Osteoblast (primary cell): ENCODE measurements at regions not wholly inside any gene's neighbourhood (a gene's known extent, or its start where the extent isn't known, plus 50 kb on each side); places are given as distances from the start of the nearest gene placed in this dataset.

Experiments used
- DNase-seq: peaks from one replicate; pipeline ENCODE4 v3.0.0; 2011; ENCODE audit warnings: low spot score, mixed read lengths; ENCODE audit not compliant: insufficient read length; ENCODE audit errors: missing footprints
- H2AFZ ChIP-seq: 2 replicates; pipeline ENCODE4 v1.6.0; 2011; ENCODE audit warnings: mild to moderate bottlenecking, low read length
- H3K27ac ChIP-seq: 2 replicates; pipeline ENCODE4 v1.5.1; 2011; ENCODE audit warnings: mild to moderate bottlenecking, low read depth, low read length, moderate library complexity
- H3K27me3 ChIP-seq: 2 replicates; pipeline ENCODE4 v1.6.0; 2012; ENCODE audit warnings: mild to moderate bottlenecking, control low read depth, inconsistent platforms, low read length, moderate library complexity; ENCODE audit not compliant: insufficient read depth
- H3K36me3 ChIP-seq: 2 replicates; pipeline ENCODE4 v1.5.1; 2011; ENCODE audit warnings: mild to moderate bottlenecking, low read length, control low read depth, moderate library complexity; ENCODE audit not compliant: insufficient read depth
- H3K4me1 ChIP-seq: 2 replicates; pipeline ENCODE4 v1.5.1; 2011; ENCODE audit warnings: mild to moderate bottlenecking, low read length, control low read depth, moderate library complexity; ENCODE audit not compliant: insufficient read depth
- H3K4me2 ChIP-seq: 2 replicates; pipeline ENCODE4 v1.6.0; 2011; ENCODE audit warnings: mild to moderate bottlenecking, low read length; ENCODE audit not compliant: insufficient read depth
- H3K4me3 ChIP-seq: fragments of 200-600 bp; sonication (generic); 3 replicates; pipeline ENCODE4 v1.5.1; 2012; ENCODE audit warnings: mild to moderate bottlenecking, low read length, inconsistent platforms; ENCODE audit not compliant: insufficient read depth
- H3K79me2 ChIP-seq: 2 replicates; pipeline ENCODE4 v1.6.0; 2012; ENCODE audit warnings: mild to moderate bottlenecking, low read length, control low read depth, inconsistent platforms; ENCODE audit not compliant: insufficient read depth
- H3K9me3 ChIP-seq: 2 replicates; pipeline ENCODE4 v1.5.1; 2011; ENCODE audit warnings: low read depth, low read length, control low read depth
- H4K20me1 ChIP-seq: 2 replicates; pipeline ENCODE4 v1.6.0; 2012; ENCODE audit warnings: mild to moderate bottlenecking, low read length, control low read depth; ENCODE audit not compliant: insufficient read depth
- CTCF ChIP-seq: IDR thresholded peaks from 2 replicates; pipeline ENCODE4 v1.5.1; 2011; ENCODE audit warnings: mild to moderate bottlenecking, low read depth, low read length, moderate library complexity; ENCODE audit errors: extremely low read depth

GRCh38 chr20:4412216-4412615 lies 163.1 kb upstream of the ADRA1D start:
- no peak for DNase-seq
- Histone ChIP-seq H3K4me1 (peaks cover under 1% of the 10 kb centered on the region), H3K4me2 (no peak overlapping the region), H3K27me3 (no peaks in the 10 kb centered on the region), H3K79me2 (no peaks in the 10 kb centered on the region), H3K9me3 (no peaks in the 10 kb centered on the region), H3K36me3 (no peaks in the 10 kb centered on the region), H3K4me3 (no peak overlapping the region), H3K27ac (no peak overlapping the region), H4K20me1 (no peaks in the 10 kb centered on the region), H2AFZ (no peak overlapping the region)
- no peak for TF ChIP-seq CTCF

- Histone ChIP-seq H3K4me1 (peaks cover 6% of the 10 kb centered on the region), H3K79me2 (no peaks in the 10 kb centered on the region), H3K4me3 (no peak overlapping the region), H3K4me2 (no peak overlapping the region), H3K9me3 (no peaks in the 10 kb centered on the region), H3K27ac (no peak overlapping the region), H3K27me3 (no peaks in the 10 kb centered on the region), H3K36me3 (no peaks in the 10 kb centered on the region), H4K20me1 (no peaks in the 10 kb centered on the region), H2AFZ (no peak overlapping the region)
- DNase-seq: no peak
- no peak for TF ChIP-seq CTCF
Observed at GRCh38 chr20:4411744-4412143, 162.7 kb upstream of the ADRA1D start.

- TF ChIP-seq CTCF: no peak
- Histone ChIP-seq H3K79me2 (no peaks in the 10 kb centered on the region), H3K36me3 (no peaks in the 10 kb centered on the region), H3K4me1 (peaks cover 19% of the 10 kb centered on the region), H2AFZ (no peak overlapping the region), H3K27ac (no peak overlapping the region), H3K9me3 (no peaks in the 10 kb centered on the region), H3K4me2 (peak overlapping the region; percentile 56), H3K4me3 (no peak overlapping the region), H3K27me3 (no peaks in the 10 kb centered on the region), H4K20me1 (no peaks in the 10 kb centered on the region)
- DNase-seq: peak; percentile 36
Observed at GRCh38 chr20:4406627-4407026, 157.5 kb upstream of the ADRA1D start.

- H3K79me2 ChIP-seq: no peaks in the 10 kb centered on the region
- H3K4me1 ChIP-seq: peaks cover 16% of the 10 kb centered on the region
- no peak overlapping the region for H3K4me3 ChIP-seq
- peak; percentile 41 for DNase-seq
- H3K36me3 ChIP-seq: no peaks in the 10 kb centered on the region
- H3K9me3 ChIP-seq: no peaks in the 10 kb centered on the region
- no peaks in the 10 kb centered on the region for H3K27me3 ChIP-seq
- no peaks in the 10 kb centered on the region for H4K20me1 ChIP-seq
- no peak overlapping the region for H3K27ac ChIP-seq
- H3K4me2 ChIP-seq: peak overlapping the region; percentile 3
- no peak overlapping the region for H2AFZ ChIP-seq
- no peak for TF ChIP-seq CTCF
Observed at GRCh38 chr20:4401601-4402000, 152.5 kb upstream of the ADRA1D start.
